HG02970 (cell line): ENCODE measurements at regions not wholly inside any gene's neighbourhood (a gene's known extent, or its start where the extent isn't known, plus 50 kb on each side); places are given as distances from the start of the nearest gene placed in this dataset.
A peak's percentile ranks its signal among the peaks of the same experiment; 100 is the strongest.

Experiments used
- ATAC-seq: cut with Tn5 transposase; IDR thresholded peaks from one replicate; pipeline ENCODE4 v1.9.1; 2021; ENCODE audit warnings: mild to moderate bottlenecking, moderate library complexity, moderate number of reproducible peaks; ENCODE audit not compliant: unreplicated experiment, low FRiP score

DNA sequence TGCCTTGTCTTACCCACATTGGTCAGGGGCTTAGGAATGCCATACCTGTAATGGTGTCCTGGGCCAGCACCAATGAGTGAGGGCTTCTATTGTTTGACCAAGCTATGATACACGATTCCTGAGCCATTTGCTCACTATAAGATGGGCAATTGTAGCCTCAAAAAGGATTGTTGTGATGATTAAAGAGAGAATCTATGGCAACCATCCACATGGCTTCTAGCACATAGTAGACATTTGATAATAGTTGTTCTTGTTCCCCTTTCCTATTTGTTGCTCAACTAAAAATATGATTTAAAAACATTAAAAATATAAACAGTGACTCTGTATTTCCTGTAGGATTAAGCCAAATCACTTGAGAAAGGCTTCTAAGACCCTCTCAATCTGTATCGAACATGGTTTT is 366.1 kb downstream of the PCNX1 start:
- ATAC-seq, result no peak

DNA sequence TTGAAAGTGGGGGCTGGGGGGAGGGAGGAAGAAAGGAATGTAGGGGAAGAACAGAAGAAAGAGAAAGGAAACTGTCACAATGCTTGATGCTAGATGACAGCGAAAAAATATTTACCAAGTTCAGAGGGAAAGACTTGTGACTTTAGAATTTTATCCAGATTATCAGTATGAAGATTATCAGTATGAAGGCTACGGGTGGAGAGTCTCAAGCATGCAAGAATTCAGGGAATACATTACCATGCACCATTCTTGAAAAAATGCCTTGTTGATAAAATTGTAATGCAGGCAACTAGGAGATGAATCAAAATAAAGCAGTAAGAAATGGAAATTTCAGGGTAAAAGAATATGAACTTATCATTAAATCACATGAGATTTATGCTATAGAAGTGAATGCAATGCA is 376.8 kb downstream of the PCNX1 start:
- ATAC-seq, result no peak

DNA sequence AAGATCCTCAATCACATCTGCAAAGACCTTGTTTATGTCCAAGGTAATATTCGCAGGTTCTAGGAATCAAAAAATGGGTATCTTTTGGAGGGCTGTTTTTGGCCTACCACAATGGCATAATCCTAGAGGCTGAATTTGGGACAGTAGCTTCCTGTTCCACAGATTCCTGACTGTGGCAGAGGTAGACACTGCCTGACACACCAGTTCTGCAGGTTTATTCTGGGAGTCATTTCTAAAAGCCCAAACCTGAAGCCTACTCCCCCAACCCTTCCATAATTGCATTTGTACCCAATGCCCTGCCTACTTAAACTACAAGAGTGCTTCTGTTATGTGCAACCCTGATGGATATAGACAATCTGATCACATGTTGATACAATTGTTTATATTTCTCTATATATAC is 378.9 kb downstream of the PCNX1 start:
- ATAC-seq, result no peak

DNA sequence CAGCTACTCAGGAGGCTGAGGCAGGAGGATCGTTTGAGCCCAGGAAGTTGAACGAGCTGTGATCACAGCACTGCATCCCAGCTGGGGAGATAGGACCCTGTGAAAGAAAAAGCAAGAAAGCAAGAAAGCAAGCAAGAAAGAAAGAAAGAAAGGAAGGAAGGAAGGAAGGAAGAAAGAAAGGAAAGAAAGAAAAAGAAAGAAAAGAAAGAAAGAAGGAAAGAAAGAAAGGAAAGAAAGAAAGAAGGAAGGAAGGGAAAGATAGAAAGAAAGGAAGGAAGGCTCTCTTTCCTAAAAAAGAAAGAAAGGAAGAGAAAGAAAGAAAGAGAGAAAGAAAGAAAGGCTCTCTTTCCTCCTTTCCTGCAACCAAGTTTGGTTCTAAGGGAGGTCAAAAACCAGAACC is 380.3 kb downstream of the PCNX1 start:
- no peak for ATAC-seq

DNA sequence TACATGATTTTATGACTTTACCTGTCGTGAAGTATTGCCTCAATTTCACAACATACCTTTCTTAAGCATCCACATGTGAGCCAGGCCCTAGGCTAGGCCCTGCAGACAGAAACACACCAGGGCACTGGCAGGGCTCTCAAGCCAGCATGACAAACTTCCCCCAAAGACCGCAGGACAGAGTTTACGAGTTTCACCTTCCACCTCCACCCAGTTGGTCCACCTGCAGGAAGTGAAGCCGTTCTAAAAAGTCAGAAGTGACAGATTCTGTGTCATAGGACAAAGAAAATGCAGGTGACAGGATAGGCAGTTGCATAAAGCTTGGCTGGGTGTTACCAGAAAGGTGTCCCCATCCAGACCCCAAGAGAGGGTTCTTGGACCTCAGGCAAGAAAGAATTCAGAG is 382.3 kb downstream of the PCNX1 start:
- ATAC-seq, result no peak

DNA sequence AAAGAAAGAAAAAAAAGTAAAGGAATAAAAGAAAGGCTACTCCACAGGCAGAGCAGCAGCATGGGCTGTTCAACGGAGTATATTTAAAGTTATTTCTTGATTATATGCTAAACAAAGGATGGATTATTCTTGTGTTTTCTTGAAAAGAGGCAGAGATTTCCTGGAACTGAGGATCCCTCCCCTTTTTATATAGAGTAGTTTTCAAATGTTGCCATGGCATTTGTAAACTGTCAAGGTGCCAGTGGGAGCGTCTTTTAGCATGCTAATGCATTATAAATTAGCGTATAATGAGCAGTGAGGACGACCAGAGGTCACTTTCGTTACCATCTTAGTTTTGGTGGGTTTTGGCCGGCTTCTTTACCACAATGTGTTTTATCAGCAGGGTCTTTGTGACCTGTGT is 383.0 kb downstream of the PCNX1 start:
- no peak for ATAC-seq

DNA sequence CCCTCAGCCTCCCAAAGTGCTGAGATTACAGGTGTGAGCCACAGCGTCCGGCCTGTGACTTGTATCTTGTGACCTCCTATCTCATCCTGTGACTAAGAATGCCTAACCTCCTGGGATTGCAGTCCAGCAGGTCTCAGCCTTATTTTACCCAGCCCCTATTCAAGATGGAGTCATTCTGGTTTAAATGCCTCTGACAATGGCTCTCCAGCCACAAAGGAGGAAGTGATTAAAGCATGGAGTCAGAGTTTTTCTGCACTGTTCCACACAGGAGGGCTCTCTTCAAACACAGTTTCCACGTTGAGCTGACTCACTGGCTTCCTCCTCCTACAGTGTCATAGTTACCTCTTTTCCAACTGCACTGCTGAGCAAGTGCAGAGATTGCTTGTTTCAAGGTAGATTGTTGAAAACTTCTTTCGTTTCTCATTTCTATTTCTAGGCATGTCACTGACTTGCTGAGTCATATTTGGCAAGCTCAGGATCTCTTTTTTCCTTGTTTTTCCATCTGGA is 383.8 kb downstream of the PCNX1 start:
- no peak for ATAC-seq

DNA sequence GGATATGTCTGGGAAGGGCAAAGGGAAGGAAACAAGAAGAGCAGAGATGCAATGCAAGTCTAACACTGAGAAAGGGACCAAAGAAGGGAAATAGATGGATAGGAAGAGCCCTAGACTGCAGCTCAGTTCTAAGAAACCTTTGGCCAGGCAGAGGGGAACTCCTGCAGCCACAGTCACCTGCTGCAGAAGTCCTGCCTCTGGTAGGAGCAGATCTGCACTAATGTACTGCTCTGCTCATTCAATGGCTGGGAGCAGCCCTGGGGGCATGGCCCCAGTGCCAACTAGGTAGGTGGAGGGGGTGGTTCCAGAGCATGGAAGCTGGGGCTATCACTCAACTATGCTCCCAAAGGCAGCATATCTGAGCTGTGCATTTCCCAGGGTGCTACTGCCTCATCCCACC is 388.9 kb downstream of the PCNX1 start:
- no peak for ATAC-seq

DNA sequence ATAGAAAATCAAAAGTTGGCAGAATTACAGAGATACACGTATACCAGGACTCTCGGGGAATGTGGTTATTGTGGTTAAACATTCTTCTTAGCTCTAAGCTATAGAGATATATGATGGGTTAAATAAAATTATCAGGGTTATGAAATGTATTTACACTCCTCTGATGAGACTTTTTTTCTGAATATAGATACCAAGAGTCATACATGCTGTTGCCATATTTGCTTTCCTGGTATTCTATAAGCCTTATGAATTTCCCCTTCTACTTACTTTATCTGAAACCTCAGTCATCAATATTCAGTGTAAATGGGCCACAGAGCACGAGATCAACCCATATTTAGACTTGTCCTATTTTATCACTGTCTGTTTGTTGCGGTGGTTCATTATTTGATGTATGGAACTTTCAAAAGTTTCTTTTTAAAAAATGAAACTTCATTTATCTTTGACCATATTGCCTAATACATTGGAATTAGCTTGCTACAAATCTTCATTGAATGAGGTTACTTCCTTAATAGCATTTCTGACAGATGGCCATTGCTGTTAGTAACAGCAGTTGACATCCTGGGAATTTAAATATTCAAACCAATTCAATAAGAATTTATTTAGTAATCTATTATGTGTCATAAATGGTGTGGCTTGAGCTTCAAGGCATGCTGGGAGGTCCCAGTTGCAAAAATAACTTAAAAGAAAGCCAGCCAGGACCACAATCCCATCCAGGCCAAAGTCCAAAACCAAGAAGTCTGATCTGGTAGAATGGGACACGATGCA is 393.5 kb downstream of the PCNX1 start:
- no peak for ATAC-seq

DNA sequence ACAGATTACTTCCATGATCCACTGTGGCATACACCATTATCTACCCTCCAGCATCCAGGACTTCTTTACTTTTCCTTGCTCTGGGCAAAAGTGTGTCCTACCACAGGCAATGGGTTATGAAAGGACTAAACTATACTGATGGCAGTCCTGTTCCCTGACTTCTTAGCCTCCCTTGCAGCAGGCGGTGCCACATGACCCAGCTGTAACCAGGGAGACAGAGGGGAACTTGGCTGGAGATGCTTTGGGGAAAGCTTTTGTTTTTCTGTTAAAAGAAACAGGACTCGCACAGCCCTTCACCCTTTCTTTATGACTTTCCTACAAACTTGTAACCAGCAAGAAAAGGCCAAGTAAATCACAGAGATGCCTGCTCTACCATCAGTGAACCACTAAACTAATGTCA is 394.4 kb downstream of the PCNX1 start:
- ATAC-seq, result no peak

DNA sequence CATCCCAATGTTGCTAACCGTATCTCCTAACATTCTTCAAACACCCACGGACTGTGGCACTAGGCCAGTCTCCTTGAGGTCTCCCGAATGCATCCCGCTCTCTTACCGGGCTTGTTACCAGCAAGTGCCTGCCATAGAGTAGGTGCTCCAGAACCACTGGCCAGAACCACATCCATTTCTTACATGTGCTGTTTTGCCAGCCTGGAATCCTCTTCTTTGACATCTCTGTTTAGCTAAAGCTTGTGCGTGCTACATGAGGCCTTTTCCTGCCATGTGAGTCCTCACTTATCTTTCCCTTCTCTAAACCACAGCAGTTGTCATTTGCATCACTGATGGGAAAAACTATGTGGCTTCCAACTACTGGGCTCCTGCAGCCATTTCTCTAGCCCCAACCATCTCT is 397.4 kb downstream of the PCNX1 start:
- no peak for ATAC-seq

DNA sequence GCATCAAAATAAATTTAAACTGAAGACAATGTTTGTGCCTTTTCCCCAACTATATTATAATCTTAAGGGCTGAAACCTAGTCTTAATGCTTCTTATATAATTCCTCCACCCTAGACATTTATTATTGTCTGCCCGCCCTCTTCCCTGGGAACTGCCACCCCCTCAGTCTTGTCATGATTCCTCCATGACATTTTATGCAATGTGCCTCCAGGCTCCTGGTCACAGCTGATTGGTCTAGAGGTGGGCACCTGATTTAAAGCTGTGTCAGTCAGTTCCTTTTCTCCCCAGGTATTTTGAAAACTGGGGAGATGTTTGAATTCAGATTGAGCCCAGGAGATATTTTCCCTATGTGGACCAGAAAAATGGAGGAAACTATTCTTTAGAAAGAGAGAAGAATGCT is 401.4 kb downstream of the PCNX1 start:
- ATAC-seq, result no peak

DNA sequence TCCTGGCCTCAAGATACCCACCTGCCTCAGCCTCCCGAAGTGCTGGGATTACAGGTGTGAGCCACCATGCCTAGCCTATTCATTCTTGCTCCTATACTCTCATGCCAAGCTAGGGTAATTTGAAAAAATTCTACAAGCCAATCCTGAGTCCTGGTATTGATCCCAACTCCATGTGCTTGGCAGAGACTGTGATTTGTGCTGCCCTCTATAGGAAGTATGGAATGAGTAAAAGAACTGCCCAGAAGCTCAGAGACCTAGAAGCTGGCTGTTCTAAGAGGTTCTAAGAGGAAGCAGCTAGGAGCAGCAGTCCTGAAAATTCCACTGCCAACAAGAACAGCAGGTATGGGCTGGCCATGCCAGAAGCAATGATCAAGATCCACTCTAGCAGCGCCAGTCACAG is 402.5 kb downstream of the PCNX1 start:
- ATAC-seq, result no peak

DNA sequence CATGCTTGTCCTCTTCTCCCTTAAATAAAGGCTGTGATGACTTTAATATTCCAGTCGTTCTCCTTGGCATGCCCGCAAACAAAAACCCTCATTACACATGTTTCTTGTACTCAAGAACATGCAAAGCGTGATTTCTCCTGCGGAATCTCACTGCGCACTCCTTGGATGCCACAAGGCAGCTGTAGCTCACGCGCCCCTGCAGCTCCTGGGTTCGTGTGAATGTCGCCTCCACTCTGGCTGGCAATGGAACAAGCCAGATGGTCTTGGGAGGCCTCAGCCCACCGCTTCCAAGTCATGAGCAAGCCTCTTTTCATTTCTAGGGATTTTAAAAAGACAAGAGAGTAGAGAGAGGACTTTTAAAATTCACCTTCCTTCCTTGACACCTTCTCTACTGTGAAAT is 403.8 kb downstream of the PCNX1 start:
- ATAC-seq, result no peak

DNA sequence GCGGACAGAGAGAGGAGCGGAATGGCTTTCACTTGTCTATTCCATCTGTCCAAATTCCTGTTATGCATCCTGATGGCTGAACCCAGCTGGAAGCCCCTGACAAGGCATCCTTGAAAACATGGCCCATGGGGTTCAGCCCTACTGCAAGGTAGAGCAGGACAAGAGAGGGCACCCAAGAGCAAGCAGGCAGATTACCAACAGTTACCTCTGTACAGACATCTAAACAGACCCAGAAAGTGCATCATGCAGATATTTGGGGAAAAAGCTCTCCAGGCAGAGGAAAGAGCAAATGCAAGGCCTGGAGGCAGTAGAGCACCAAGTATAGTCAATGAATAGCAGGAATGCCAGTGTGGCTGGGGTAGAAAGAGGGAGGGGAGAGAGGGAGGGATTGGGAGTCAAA is 407.5 kb downstream of the PCNX1 start:
- ATAC-seq, result no peak

DNA sequence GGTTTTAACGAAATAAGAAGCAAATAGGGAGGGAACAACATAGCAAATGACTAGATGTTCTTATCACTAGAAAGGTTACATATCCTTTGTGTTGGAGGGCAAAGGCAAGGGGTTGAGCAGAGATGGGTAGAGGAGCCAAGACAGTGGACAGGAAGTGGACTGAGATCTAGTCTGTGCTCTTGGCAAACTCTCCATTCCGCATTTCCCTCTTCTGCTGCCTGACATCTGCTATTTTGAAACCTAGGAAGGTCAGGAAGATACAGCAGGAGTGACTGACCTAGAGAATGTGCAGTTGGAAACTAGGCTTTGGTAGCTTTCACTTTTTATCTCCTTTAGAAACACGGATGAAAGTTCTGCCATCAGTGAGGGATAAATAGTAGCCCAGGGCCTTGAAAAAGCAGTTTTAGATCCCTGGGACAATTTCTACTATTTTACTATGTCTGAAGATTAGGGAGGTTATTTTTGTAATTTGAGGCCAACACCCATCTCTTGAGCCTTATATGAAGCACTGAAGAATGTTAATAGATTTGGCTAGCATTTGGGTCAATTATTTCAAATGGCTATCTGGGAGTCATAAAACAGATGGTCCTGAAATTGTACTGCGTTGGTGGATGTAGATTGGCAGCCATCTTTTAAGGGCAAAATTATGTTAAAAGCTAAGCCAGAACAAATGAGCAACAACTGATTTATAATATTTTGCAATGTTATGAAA is 410.3 kb downstream of the PCNX1 start:
- ATAC-seq, result no peak

DNA sequence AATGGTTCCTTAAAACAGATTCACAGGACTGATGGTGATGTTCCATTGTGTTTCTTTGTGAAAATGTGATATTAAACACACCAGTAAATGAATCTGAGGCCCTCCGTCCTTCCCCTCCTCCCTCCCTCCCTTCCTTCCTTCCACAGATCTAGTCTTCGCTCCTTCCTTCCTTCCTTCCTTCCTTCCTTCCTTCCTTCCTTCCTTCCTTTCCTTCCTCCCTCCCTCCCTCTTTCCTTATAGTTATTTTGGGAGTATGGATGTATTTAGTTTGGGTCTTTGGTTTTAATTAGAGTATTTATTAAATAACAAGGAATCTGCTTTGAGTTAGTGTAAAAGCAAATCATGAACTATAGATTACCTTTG is 410.8 kb downstream of the PCNX1 start:
- ATAC-seq, result no peak

DNA sequence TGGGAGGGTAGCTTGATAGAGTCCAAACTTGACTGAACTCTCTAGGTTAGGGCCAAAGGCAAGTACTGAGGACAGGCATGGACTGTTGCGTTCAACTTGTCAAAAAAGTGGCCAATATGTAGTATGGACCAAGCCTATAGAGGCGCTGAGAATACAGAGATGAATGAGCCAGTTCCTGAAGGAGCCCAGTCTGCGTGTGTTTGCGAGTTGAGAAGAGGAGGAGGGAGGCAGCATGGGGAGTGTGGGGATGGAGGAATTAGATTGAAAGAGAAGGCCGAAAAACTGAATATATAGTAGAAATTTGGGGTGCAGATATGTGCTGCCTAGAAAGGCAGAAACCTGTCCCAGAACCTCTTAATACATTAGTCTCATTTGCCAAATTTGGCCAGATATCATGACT is 412.4 kb downstream of the PCNX1 start:
- ATAC-seq, result no peak

DNA sequence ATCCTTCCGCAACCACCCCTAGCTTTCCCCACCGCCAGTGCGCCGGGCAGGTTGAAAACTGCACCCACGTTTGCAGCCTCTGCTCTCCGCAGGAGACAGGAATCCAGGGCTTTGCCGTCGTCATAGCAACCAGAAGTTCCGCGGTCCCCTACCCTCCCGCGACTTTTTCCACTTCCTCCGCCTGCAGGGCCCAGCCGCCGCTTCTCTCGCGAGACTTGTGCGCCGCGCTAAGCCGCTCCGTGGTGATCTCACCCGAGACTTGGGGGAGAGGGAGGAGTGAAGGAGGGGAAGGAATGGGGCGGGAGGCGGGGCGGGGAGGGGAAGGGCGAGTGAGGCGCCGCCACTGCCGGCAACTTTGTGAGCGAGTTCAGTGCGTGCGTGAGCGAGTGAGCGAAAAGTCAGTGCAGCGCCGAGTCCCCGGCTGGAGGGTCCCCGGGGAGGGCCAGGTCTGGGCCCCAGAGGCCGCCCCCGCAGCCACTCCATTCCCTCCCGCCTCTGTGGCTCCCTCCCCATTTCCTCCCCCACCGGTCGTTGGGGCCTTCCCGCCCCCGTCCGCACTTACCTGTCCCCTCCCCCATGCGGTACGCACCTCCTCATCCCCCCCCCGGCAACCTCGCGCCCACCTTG is 413.0 kb downstream of the PCNX1 start, which contains the start of gene SIPA1L1:
SIPA1L1 (plus strand) TSS at position 370 of the 627 bp plus-strand sequence.
- ATAC-seq, result peak; percentile 73

DNA sequence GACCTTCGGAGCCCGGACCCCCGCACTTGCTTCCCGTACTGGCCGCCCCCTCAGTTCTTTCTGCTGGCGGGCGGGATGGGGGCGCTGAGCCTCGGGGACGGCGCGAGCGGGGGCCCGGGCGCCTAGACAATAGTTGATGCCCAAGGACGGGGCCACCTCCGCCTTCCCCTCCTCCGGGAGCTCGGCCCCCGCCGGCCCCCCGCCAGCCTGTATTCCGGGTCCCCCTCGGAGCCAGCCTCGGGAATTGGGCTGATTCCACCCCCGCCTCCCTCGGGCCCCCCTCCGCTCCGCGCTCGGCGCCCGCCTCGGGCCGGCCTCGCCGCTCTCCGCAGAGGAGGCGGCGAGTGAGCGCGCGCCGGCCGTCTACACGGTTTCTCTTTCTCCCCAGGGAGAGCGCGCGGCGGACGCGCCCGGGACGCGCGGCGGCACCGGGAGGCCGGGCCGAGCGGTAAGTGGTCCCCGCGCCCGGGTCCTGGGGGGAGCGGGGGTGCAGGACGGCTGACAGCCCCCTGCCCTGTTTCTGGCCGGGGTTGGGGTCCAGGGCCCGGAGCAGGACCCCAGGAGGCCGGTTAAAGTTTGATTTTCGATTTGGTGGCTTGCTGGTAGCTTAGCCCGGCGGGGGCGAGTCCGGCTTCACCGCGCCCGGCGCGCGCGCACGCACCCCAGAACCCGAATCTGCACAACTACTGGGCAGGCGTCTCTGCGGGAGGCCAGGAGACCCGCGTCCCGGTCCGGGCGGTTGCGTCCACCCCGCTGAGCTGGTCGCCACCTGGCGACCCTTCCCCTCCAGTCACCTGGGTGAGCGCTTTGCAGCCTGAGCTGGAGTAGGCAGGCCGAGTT is 413.7 kb downstream of the PCNX1 start:
- ATAC-seq, result peak; percentile 21
